ENCODE measurements at regions not wholly inside any gene's neighbourhood (a gene's known extent, or its start where the extent isn't known, plus 50 kb on each side); places are given as distances from the start of the nearest gene placed in this dataset.
"Not testable (repeated sequence)": the region's sequence is repeated elsewhere in the genome, so short reads cannot be mapped to it uniquely, and the experiment has no call there.

DNA sequence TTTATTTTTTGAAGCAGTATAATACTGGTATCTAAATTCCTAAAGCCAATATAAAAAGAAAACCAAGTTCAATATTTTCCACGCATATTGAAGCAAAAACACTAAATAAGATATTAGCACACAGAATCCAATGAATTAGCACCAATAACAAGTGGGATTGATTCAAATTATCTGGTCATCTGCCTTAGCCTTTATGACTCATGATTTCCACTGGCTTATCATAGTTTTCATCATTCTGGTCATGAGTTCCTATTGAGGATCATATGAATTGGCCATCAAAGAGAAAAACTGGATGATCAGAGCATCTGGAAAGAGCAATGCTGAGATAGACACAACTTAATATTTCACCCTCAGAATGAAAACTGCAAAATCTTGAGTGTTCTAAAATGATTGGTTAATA lies 809.9 kb downstream of the MCTP2 start:
- DNase-seq (ENCODE audit: low spot score) = no peak
- in situ Hi-C loops (cut with MboI; ENCODE audit: low pct_unique_long_range_greater_than_20kb, low sequenced_read_pairs, unreplicated experiment) = no loop called here
- TF ChIP-seq, protein P1, sequence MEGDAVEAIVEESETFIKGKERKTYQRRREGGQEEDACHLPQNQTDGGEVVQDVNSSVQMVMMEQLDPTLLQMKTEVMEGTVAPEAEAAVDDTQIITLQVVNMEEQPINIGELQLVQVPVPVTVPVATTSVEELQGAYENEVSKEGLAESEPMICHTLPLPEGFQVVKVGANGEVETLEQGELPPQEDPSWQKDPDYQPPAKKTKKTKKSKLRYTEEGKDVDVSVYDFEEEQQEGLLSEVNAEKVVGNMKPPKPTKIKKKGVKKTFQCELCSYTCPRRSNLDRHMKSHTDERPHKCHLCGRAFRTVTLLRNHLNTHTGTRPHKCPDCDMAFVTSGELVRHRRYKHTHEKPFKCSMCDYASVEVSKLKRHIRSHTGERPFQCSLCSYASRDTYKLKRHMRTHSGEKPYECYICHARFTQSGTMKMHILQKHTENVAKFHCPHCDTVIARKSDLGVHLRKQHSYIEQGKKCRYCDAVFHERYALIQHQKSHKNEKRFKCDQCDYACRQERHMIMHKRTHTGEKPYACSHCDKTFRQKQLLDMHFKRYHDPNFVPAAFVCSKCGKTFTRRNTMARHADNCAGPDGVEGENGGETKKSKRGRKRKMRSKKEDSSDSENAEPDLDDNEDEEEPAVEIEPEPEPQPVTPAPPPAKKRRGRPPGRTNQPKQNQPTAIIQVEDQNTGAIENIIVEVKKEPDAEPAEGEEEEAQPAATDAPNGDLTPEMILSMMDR (IDR thresholded peaks at IDR 0.05; ENCODE audit: extremely low read depth, insufficient read depth, missing control alignments) = no peak

DNA sequence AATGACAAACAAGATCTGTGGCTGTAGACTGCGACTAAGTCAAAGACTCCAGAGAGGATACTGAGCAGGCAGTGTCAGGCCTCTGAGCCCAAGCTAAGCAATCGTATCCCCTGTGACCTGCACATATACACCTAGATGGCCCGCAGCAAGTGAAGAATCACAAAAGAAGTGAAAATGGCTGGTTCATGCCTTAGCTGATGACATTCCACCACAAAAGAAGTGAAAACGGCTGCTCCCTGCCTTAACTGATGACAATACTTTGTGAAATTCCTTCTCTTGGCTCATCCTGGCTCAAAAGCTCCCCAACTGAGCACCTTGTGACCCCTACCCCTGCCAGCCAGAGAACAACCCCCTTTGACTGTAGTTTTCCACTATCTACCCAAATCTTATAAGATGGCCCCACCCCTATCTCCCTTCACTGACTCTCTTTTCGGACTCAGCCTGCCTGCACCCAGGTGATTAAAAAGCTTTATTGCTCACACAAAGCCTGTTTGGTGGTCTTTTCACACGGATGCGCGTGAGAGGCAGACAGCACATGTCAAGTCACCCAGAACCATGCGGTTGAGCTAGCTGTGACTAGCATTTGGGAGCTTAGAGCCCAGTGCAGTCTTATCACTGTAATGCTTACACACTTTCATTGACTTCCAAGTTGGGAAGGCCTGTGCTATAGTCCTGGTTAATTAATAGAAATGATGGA lies 812.0 kb downstream of the MCTP2 start:
- DNase-seq (ENCODE audit: low spot score); in situ Hi-C loops (cut with MboI; ENCODE audit: low pct_unique_long_range_greater_than_20kb, low sequenced_read_pairs, unreplicated experiment): not testable (repeated sequence)

DNA sequence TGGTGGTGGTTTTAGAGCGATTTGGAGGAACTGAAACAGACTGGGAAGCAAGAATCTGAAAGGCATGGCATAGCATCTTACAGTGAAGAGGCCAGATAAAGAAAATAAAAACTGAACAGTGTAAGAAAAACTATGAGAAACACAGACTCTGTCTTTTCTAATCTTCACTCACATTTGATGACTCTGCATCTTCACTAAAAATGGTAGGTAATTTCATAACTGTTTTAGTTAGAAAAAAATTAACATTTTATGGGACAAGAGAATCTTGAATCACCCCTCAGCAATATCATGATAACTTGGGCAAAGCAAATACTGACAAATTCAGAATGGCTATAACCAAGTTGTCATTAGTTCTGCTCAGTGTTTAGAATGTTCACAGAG lies 812.6 kb downstream of the MCTP2 start:
- TF ChIP-seq, protein P1 (IDR thresholded peaks at IDR 0.05; ENCODE audit: extremely low read depth, insufficient read depth, missing control alignments) = no peak
- no peak for DNase-seq (ENCODE audit: low spot score)
- in situ Hi-C loops (cut with MboI; ENCODE audit: low pct_unique_long_range_greater_than_20kb, low sequenced_read_pairs, unreplicated experiment) = no loop called here

DNA sequence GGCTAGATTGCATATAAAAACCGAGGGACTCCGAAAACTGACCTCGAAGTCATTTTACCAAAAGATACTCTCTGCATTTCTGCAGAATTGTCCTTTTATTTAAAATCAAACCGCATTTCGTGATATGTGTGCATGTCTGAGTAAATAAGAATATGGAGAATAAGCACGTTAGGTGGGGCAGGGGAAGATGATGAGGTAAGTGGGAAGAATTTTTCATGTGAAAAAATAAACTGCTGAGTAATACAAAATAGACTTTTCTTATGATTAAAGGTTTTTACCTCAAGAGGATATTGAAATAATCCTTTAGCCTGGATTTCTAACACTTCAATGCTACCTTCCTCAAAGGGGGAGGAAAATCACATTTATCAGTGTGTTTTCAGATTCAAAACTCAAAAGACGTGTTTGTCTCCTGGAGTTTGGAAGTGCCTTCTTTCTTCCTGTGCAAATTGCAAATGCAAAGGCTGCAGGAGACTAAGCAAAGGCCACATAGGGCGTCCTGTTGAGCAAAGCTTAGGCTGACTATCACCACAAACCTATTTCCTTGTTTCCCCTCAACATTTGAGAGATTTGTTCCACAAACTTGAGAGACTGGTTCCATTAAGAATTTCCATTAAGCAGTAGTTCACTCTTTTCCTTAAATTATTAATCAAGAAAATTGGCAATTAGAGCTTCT lies 813.5 kb downstream of the MCTP2 start:
- in situ Hi-C loops (cut with MboI; ENCODE audit: low pct_unique_long_range_greater_than_20kb, low sequenced_read_pairs, unreplicated experiment) = no loop called here
- DNase-seq (ENCODE audit: low spot score) = no peak
- TF ChIP-seq, protein P1 (IDR thresholded peaks at IDR 0.05; ENCODE audit: extremely low read depth, insufficient read depth, missing control alignments) = no peak

DNA sequence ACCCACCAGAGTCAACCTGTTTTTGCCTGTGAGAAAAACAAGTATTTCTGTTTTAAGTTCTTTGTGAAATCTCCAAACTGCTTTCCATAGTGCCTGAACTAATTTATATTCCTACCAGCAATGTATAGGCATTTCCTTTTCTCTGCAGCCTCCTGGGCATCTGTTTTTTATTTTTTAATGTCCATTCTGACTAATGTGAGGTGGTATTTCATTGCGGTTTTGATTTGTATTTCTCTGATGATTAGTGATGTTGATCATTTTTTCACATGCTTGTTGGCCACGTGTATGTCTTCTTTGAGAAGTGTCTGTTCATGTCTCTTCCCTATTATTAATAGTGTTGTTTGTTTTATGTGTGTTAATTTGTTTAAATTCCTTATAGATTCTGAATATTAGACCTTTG lies 820.5 kb downstream of the MCTP2 start:
- no peak for DNase-seq (ENCODE audit: low spot score)
- in situ Hi-C loops (cut with MboI; ENCODE audit: low pct_unique_long_range_greater_than_20kb, low sequenced_read_pairs, unreplicated experiment) = no loop called here

DNA sequence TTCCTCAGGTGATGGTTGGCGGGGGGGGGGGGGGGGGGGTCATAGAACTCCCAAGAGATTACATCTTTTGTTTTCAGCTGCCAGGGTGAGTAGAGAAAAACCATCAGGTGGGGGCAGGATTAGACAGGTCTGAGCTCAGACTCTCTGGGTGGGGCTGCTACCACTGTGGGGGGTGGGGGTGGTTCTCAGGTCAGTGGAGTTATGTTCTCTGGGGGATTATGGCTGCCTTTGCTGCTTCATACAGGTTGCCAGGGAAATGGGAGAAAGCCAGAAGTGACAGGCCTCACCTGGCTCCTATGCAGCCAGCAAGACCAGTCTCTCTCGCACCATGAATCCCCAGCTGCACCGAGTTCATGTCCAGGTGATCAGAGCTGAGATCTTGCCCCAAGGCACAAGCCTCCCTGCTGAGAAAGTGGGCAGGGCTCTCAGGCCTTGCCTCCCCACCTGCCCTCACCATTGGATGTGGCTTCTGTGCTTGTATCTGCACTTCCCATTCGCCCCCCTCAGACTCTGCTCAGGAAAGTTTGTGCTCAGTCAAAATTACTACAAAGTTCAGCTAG lies 828.1 kb downstream of the MCTP2 start:
- in situ Hi-C loops (cut with MboI; ENCODE audit: low pct_unique_long_range_greater_than_20kb, low sequenced_read_pairs, unreplicated experiment) = no loop called here
- TF ChIP-seq, protein P1 (IDR thresholded peaks at IDR 0.05; ENCODE audit: extremely low read depth, insufficient read depth, missing control alignments) = no peak
- DNase-seq (ENCODE audit: low spot score) = no peak

More for the DNA sequence above, 820.5 kb downstream of the MCTP2 start:
- TF ChIP-seq, protein P1 (IDR thresholded peaks at IDR 0.05; ENCODE audit: extremely low read depth, insufficient read depth, missing control alignments) = no peak
